Cardiac muscle cell (in vitro differentiated cells and primary cell): ENCODE measurements at regions not wholly inside any gene's neighbourhood (a gene's known extent, or its start where the extent isn't known, plus 50 kb on each side); places are given as distances from the start of the nearest gene placed in this dataset.
A peak's percentile ranks its signal among the peaks of the same experiment; 100 is the strongest.

ENCODE experiments used
- DNase-seq, 2 donors: peaks; one replicate each; pipeline versions ENCODE4 v3.0.0 to v3.0.0-alpha.2; 2010 to 2017; ENCODE audit warnings: low read depth in 1 of 2, low spot score in 1 of 2
- H3K27ac ChIP-seq: fragments of 200-600 bp; sonication (generic); 2 replicates; pipeline ENCODE4 v1.5.1; 2016
- H3K27me3 ChIP-seq: fragments of 200-600 bp; sonication (generic); 2 replicates; pipeline ENCODE4 v1.6.0; 2016; ENCODE audit warnings: control low read depth
- H3K36me3 ChIP-seq: fragments of 200-600 bp; sonication (generic); 2 replicates; pipeline ENCODE4 v1.5.1; 2016; ENCODE audit warnings: control low read depth
- H3K4me1 ChIP-seq: fragments of 200-600 bp; sonication (generic); 2 replicates; pipeline ENCODE4 v1.8.1; 2017; ENCODE audit warnings: low read depth, mild to moderate bottlenecking, mixed run types
- H3K4me3 ChIP-seq: fragments of 200-600 bp; sonication (generic); 2 replicates; pipeline ENCODE4 v1.5.1; 2016; ENCODE audit warnings: mild to moderate bottlenecking
- H3K9me3 ChIP-seq: fragments of 200-600 bp; sonication (generic); 2 replicates; pipeline ENCODE4 v1.5.1; 2017; ENCODE audit warnings: low read depth, mild to moderate bottlenecking, control low read depth
- TF ChIP-seq, protein P1 (sequence below): IDR thresholded peaks from 2 replicates; pipeline ENCODE4 v1.5.1; 2012; ENCODE audit warnings: low read depth, mild to moderate bottlenecking, low read length

DNA sequence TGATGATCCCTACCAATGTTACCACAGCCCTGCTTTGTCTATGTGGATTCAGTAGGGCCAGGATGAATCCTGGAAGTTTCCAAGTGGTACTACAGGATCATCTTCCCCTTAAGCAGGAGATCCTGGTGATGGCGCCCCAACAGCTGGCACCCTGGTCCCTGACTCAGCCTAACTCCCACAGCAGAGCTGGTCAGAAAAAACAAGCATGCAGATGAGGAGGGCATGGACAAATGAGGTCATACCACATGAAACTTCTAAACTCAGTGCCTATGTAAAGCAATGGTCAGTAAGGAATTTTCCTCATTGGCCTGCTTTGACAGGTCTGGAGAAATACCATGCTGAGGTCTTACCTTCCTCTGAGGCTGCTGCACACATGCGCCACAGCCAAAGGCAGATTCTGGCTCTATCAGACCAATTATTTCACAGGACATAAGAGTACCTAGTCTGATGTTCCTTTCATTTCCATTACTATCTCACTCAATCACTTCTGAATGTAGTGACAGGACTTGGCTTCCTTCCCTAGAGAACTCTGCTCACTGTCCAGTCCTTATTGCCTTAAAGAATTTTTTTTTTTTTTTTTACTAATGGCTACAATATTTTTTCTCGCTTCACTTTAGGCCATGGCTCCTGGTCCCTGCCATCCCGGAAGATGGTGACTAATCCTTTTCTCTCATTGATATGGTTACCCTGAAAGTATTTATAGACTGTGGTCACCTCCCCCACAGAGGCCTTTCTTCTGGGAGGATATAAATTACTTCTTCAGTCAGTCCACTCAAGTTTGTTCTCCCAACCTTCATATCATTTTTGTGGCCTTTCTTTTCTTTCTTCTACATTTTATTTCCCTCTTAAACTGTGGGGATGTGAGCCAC is 525.2 kb upstream of the PSMD7 start:
- peak in 1 of 2 donors; percentile 6 for DNase-seq

DNA sequence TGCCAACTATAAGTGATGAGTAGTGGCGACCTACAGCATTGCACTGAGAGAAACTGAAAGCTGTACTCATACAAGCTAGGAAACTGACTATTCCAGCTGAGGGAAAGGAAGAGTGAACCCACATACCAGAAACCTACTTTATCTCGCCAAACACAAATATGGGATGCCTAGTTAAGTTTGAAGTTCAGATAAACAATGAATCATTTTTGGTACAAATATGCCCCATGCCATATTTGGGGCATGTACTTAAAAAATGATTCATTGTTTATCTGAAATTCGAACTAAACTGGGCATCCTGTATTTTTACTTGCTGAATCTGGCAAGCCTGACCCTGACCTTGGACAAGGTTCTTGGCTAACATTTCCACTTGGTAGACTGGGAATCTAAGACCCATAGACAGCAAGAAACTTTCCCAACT is 527.8 kb upstream of the PSMD7 start:
- Histone ChIP-seq H3K9me3 (no peaks in the 10 kb centered on the region), H3K27ac (peak overlapping the region; percentile 41), H3K36me3 (no peaks in the 10 kb centered on the region), H3K27me3 (no peaks in the 10 kb centered on the region), H3K4me3 (no peak overlapping the region), H3K4me1 (no peaks in the 10 kb centered on the region)
- DNase-seq: peak in 1 of 2 donors; percentile 20
- TF ChIP-seq, protein P1, sequence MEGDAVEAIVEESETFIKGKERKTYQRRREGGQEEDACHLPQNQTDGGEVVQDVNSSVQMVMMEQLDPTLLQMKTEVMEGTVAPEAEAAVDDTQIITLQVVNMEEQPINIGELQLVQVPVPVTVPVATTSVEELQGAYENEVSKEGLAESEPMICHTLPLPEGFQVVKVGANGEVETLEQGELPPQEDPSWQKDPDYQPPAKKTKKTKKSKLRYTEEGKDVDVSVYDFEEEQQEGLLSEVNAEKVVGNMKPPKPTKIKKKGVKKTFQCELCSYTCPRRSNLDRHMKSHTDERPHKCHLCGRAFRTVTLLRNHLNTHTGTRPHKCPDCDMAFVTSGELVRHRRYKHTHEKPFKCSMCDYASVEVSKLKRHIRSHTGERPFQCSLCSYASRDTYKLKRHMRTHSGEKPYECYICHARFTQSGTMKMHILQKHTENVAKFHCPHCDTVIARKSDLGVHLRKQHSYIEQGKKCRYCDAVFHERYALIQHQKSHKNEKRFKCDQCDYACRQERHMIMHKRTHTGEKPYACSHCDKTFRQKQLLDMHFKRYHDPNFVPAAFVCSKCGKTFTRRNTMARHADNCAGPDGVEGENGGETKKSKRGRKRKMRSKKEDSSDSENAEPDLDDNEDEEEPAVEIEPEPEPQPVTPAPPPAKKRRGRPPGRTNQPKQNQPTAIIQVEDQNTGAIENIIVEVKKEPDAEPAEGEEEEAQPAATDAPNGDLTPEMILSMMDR: no peak

More for the DNA sequence above, 525.2 kb upstream of the PSMD7 start:
- TF ChIP-seq, protein P1: no peak
- H3K27me3 ChIP-seq: no peaks in the 10 kb centered on the region
- no peak overlapping the region for H3K4me3 ChIP-seq
- no peaks in the 10 kb centered on the region for H3K36me3 ChIP-seq
- H3K4me1 ChIP-seq: no peaks in the 10 kb centered on the region
- H3K27ac ChIP-seq: no peak overlapping the region
- H3K9me3 ChIP-seq: no peaks in the 10 kb centered on the region

DNA sequence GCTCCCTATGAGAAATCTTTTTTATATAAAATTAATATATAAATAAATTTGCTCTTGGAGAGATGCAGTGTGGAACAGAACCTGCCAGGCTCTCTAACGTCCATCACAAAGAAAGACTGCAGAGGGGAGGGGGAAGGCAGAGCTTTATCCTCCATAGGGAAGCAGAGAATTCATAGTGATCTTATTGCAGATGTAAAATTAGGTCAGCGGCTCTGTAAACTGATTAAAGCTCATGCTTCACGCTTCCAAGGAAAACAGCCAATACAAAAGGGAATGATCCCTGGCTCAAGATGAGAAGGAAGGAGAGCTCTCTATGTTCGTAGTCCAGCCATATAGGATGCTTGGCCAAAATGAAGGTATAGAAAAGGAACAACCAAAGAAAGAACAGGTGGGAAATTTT is 532.3 kb upstream of the PSMD7 start:
- Histone ChIP-seq H3K27me3 (no peaks in the 10 kb centered on the region), H3K4me1 (no peaks in the 10 kb centered on the region), H3K9me3 (no peaks in the 10 kb centered on the region), H3K27ac (no peak overlapping the region), H3K4me3 (no peak overlapping the region), H3K36me3 (no peaks in the 10 kb centered on the region)
- no peak for DNase-seq
- TF ChIP-seq, protein P1: no peak

DNA sequence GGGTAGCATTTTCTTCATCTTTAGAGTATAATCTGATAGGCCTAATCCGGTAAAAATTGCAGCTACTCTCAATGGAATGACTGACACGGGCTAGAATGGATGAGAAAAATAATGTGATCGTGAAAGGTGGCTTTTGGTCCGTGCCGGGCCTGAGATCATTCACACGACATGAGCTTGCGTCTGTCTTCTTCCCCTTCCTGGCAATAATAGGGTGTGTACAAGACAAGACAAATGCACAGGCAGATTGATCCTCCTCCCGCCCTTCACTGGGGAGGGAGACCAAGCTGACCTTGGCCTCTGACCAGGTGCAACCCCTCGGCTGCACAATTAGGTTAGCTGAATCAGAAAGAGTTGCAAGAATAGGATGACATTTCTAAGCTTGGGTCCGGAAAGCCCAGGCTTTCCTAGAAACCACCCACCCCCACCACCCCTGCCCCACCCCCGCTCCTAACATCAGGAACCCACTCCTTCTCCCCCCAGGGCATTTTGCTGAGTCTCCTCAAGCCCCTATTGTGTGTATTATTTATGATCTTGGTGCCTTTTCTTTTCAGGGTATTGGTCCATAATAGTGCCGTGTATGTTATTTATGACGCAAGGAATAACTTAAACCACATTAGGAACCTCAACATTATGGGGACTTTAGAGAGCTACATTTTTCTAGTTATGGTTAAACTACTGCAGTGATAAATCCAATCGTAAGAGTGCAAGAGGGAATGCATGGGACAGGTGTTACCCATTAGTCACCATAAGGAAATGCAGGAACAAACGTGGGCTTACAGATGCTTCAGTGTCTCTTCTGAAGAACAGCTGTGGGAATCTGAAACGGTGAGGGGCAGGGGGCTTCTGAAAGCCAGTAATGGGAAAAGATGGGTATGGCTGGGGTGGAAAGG is 540.1 kb upstream of the PSMD7 start:
- Histone ChIP-seq H3K4me3 (no peak overlapping the region), H3K27me3 (no peaks in the 10 kb centered on the region), H3K27ac (no peak overlapping the region), H3K36me3 (no peaks in the 10 kb centered on the region), H3K4me1 (no peaks in the 10 kb centered on the region), H3K9me3 (no peaks in the 10 kb centered on the region)
- TF ChIP-seq, protein P1: no peak
- DNase-seq: no peak

DNA sequence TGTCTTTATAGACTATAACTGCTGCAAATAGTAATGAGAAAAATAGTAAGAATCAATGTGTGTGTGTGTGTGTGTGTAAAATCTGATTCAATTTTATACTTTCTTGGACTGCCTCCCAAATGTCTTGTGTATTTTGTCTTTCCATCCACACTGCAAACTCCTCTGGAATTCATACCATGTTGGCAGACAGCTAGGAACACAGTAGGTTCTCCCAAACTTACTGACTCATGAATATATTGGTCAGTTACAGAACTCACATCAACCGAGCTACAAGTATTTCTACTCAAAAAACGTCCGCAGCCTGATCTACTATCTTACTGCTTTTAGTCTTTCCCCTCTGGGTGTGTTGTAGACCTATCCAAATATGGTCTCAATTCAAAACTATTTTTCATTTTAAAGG is 542.7 kb upstream of the PSMD7 start:
- no peaks in the 10 kb centered on the region for H3K27me3 ChIP-seq
- H3K4me3 ChIP-seq: no peak overlapping the region
- H3K9me3 ChIP-seq: no peaks in the 10 kb centered on the region
- TF ChIP-seq, protein P1: no peak
- no peaks in the 10 kb centered on the region for H3K36me3 ChIP-seq
- H3K4me1 ChIP-seq: no peaks in the 10 kb centered on the region
- peak in 1 of 2 donors; percentile 24 for DNase-seq
- no peak overlapping the region for H3K27ac ChIP-seq
